DMS53 (cell line): ENCODE measurements at regions not wholly inside any gene's neighbourhood (a gene's known extent, or its start where the extent isn't known, plus 50 kb on each side); places are given as distances from the start of the nearest gene placed in this dataset.
"Not testable (repeated sequence)": the region's sequence is repeated elsewhere in the genome, so short reads cannot be mapped to it uniquely, and the experiment has no call there.

Experiments
- DNase-seq: peaks from one replicate; lab custom pipeline; 2025; lab: John Stamatoyannopoulos, UW

DNA sequence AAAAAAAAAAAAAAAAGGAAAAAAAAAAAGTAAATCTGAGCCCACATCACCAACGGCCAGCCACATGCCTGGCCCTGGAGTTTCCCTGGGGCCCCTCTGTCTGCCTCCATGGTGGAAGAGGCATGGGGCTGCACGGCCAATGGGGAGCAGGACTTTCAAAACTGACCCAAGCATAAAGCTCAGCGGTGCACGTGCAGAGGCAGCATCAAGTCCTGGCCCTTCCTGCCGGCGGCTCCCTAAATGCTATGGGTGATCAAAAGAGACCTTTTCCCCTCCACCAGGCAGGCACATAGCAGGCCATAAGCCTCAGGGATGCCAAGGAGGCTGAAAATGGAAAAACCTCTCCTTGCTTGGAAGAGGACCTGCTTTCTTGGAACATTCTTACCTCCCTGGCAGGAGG, 94.3 kb downstream of the OAT start:
- no peak for DNase-seq

DNA sequence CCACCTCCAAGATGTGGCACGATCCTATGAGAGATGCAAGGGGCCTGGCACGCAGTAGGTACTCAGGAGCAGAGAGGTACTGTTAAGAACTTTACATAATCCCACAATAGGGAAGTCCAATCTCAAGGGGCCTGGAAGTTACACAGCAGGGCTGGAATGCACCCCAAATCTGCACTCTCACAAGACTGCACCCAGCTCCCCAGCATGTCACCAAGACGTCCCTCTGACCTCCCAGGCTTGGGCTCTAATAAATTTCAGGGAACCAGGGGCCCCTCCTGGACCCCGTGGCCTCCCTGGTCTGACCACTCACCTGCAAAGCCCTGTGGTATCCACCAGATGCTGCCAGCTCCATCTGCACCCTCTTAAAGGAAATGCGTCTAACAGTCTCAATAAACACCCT, 94.9 kb downstream of the OAT start:
- no peak for DNase-seq

DNA sequence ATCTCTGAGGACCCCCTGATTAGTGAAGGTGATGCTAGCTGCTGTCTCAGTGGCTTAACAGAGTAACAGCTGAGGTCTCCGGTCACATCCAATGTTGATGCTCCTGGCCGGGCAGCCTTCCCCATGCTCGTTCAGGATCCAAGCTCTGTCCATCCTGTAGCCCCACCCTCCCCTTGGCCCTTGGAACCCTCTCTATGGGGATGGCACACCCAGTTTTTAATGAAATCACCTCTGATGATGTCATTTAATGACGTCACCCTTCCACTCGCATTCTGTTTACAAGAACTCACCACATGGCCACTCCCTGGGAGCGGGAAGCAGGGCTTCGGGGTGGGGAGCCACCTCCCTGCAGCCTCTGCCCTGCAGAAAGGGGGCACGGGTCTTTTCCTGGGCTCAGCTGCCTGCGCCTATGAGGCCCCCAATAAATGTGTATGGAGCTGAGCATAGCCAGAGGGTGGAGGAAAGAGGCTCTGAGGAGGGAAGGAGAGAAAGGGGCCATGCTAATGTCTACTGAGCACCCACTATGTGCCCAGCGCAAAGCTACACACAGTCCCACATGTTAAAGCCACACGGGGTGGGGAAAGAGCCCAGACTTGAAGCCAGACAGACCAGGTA, 95.5 kb downstream of the OAT start:
- peak; percentile 45 for DNase-seq

DNA sequence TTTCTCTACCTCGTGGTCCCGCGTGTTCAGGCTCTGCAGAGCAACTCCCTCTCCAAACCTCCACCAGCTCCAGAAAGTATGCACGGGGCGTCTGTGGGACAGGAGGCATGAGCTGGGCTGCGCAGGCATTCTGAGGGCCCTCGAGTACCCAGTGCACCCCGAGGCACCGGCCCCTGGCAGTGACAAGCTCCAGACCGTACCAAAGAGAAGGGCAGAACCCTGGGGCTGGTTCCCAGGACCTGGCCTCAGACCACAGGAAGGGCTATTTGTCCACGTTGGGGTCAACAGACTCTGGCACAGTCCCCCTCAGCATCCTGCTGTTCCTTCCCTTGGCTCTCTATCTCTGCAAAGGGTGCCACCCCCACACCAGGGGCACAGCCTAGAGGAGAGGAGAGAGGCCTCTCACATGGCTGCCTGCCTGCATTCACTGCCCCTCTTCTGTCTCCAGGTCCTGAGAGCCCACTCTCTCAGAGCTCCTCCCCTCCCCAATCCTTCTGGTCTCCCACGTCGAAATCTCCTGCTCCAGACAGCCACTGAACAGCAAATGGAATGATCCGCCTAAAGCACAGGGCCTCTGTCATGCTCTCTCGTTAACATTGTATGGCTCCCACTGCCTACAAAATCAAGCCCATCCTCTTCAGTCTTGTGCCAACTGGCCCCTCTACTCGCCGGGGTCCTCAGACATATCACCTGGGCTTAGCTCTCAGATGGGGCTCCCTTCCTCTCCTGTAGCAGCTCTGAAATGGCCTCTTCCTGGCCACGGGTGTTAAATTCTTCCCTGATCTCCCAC, 96.3 kb downstream of the OAT start:
- no peak for DNase-seq

DNA sequence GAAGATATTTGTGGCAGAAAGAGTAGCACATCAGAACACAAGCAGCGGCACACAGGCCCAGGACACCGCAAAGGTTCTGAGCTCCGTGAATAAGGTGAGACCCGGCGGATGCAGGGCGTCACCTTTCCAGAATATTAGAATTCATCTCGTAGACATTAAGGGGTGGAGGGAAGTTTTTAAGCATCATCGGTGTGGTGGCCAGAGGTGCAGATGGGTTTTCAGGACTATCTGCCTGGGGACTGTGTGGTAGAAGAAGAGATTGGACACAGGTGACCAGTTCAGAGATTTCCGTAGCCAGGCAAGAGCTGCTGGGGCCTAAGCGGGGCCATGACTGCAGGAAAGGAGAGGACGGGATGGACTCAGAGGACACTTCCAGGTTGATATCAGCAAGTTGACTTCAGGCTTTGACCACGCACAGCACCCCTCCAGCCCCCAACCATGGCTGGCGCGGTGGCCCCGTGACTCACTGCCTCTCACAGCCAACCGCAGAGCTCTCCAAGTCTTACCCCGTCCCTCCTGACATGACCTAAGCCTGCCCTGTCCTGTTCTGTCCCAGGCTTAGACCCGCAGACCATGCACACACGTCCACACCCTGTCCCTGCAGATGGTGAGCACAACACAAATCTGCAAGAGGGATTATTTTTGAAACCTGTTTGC, 97.2 kb downstream of the OAT start:
- no peak for DNase-seq

DNA sequence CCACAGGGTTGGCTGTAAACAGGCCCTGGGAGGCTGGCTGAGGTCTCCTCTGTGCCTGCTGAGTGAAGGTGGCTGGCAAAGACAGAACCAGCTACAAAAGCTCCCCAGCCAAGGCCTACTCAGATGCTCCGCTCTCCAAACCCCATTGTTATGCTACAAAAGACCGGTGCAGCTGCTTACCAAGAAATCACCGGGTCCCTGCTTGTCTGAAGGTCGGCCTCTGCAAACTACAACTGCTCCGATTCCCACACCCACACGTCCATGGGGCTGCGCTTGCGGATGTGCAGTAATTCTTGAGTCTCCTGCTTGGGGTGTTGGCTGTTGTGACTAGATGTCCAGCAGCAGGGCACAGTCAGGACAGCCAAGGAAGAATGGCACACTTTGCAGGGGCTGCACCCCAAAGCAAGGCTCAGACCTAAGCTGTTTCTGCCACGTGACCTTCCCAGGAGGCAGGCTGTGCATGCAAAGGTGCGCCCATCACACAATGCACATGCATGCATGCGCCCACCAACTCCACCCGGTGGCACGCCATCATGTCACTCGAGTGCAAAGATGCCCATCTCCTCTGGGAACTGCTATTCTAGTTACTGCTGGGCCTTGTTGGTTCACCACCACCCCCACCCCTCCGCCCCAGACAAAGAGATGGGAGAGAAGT, 97.8 kb downstream of the OAT start:
- DNase-seq: no peak

DNA sequence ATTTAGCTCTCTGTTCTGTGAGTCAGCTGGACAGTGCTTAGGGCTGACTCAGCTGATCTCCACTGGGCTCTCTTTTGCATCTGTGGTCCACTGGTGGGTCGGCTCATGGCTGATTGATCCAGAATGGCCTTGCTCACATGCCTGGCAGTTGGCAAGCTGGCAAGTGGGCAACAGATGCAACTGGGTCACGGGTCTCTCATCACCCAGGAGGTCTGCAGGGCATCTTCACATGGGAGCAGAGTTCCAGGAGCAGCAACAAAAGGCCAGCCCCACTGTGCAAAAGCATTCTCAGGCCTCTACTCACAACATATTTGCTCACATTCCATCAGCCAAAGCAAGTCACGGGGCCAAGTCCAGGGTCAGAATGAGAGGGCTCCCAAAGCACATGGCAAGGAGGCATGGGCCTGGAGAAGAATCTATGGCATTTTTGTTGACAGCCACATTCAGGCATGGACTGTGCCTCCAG, 98.8 kb downstream of the OAT start:
- DNase-seq: no peak

DNA sequence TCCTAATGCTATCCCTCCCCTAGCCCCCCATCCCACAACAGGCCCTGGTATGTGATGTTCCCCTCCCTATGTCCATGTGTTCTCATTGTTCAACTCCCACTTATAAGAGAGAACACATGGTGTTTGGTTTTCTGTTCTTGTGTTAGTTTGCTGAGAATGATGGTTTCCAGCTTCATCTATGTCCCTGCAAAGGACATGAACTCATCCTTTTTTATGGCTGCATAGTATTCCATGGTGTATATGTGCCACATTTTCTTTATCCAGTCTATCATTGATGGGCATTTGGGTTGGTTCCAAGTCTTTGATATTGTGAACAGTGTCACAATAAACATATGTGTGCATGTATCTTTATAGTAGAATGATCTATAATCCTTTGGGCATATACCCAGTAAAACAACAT, 99.2 kb downstream of the OAT start:
- DNase-seq: not testable (repeated sequence)

DNA sequence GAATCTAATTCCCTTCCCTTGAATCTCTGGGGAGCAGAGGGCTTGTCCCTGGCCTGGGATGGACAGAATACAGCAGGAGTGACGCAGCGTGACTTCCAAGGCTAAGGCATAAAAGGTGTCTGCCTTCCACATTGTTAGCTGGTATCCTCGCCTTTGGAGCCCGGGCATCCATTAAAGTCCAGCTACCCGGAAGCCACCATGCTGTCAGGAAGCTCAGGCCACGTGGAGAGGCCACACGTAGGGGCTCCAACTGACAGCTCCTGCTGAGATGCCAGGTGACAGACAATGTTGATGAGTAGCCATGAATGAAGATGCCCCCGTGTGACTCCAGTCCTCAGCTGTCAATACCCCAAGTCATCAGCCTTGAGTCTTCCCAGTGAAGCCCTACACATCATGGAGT, 99.9 kb downstream of the OAT start:
- DNase-seq: no peak

DNA sequence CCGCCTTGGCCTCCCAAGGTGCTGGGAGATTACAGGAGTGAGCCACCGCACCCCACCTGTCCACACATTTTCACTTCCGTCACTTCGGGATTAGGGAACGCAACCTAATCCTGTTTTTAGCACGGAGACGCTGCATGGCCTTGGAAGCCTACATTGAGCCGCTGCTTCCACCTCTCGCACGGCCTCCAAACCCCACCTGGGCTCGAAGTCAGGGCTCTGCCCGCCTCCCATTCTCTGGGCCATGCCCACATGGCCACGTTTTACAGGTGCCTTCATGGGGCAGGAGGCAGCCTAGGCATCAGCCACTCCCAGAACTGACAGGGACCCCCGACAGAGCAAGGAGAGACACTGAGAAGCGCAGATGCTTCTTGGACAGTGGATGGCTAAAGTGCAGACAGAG, 100.6 kb downstream of the OAT start:
- DNase-seq: no peak

DNA sequence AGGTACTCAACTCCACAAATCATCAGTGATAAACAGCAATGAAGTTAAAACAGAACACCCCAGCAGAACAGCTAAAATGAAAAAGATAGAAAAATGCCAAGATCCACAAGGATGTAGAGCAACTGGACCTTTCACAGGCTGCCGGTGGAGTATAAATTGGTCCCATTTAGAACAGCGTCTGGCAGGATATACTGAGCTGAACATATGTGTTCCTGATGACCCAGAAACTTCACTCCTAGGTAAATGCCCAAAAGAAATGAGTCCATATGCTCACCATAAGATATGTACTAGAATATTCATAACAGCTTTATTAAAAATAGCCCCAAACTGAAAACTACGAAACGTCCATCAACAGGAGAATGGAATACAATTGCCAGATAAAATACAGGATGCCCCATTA, 102.4 kb downstream of the OAT start:
- no peak for DNase-seq

DNA sequence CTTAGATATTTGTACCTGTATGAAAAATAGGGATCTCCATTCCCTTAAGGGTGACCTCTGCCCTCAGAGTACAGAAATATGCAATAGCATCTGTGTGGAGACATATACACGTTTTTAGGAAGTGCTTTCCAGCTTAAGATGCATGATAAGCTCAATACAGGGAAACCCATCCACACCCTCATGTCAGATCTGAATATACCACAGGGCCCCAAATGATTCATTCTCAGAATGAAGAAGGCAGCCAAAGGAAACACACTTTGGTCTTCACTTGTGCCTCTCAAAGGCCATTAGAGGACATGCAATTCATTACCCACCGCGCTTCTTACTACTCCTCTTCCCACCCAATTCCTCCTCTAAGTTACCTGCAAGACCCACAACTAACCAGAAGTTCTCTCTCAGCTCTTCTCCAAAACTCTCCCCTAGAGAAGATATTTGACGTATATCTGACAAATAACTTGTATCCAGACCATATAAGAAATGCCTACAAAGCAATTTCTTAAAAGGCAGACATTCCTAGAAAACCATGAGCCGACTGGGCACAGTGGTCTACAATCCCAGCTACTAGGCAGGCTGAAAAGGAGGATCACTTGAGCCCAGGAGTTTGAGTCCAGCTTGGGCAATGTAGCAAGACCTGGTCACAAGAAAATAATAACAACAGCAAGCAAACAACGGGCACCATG, 103.0 kb downstream of the OAT start:
- no peak for DNase-seq

DNA sequence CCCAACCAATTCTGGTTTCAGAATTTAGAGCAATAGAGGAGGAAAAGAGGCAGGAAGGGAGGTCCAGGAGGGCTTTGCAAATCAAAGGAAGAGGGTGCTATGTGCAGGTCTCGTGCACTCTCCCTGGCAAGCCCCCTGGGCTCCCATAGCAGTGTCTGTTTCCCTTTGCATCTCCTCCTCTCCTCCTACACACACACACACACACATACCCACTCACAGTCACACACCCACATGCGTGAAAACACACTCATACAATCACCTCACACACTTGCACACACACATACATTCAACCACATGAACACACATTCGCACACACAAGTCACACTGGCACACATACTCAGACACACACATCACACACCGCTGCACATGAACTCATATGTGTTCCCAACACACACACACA, 105.3 kb downstream of the OAT start:
- no peak for DNase-seq

DNA sequence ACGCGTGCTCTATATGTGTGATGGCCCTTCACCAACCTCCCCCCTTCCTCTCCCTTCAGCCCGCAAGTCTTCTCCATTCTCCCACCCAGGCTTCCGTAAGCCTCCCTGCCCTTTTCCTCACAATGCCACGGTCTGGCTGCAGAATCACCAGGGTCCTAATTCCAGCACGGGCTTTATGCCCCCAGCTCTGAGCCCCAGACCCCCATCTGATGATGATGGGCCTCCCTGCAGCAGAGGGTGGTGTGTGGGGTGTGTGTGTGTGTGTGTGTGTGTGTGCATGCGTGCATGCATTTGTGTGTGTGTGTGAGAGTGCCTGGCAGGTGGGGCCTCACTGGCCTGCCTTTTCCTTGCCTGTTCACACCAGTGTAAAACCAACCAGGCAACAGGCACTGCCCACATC, 109.9 kb downstream of the OAT start:
- no peak for DNase-seq

DNA sequence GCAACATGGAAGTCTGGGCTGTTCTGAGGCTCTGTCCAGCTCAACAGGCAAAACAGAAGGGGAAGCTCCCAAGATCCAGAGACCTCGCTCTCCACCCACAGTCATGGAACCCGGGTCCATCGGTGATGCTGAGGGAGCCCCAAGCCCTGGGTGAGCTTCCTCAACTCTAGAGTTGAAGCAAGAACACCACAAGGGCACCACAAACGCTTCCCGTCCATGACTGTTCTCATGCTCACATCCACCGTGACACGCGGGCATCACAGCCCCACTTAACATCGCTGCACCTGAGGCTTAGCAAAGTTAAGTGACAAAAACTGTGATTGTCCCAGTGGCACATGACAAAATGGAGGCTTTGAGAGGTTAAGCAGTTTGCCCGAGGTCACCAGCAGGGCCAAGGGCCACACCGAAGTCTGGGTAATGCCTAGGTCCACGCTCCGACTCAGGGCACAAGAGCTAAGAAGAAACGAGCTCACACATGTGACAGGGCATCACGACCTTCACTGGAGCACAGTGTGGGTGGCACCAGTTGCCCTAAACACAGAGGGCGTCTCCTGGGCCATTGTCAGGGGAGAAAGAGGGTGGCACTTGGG, 110.6 kb downstream of the OAT start:
- no peak for DNase-seq

DNA sequence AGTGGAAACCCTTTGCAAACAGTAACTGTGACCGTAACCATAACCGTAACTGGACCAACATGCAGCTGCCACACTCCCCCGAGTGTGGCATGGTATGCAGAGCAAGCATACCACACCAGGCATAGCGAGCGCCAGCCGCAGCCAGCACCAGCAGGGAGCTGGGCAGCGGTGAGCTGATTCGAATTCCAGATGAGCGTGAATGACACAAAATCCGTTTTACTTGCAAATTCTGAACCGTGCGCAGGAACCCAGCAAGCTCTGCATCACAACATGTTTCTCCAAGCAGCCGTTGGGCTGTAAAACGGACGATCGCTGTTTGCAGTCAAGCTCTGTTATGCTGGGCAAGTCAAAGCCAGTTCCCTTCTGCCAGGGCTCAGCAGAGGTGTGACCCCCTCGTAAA, 111.1 kb downstream of the OAT start:
- no peak for DNase-seq

DNA sequence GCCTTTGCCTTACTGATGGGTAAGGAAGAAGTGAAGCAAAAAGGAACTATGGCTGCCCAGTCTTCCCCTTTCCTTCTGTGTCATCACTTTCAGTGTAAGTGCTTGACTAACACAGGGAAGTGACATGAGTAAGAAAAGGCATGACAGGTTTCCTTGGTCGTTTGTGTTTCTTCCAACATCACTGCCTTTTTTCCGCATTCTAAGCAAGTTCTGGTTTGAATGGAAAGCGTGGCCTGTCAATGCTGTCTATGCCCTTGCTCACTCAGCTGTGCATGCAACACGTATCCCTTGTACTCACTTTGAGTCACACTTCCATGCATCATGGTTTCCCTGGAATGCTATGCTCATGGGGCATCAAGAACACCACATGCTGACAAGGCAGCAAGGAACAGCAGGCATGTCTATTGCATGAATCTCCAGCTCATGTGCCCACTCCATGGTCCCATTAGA, 111.8 kb downstream of the OAT start:
- no peak for DNase-seq

DNA sequence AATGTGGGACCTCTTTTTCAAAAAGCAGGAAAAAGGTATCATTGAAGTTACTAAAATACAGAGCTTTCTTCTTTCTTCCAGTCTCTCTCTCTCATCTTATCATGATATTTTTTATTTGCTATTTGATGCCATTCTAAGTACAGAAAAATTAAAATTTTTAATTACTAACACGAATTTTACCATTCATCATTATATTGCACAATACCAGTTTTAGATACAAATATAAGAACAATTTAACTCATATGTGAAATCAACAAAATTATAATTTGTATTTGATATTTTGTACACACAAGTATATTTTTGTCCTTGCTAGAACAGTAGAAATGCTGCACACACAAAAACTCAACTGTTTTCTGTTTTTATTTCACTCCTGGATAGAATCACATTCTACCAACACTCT, 112.2 kb downstream of the OAT start:
- no peak for DNase-seq

DNA sequence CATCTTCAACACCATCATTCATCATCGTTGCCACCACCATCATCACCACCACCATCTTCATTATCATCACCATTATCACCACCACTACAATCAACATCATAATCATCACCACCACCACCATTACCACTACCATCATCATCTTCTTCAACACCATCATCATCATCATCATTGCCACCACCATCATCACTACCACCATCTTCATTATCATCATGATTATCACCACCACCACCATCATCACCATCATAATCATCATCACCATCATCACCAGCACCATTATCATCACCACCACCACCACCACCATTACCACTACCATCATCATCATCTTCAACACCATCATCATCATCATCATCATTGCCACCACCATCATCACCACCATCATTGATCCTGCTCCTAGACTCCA, 112.7 kb downstream of the OAT start:
- no peak for DNase-seq

DNA sequence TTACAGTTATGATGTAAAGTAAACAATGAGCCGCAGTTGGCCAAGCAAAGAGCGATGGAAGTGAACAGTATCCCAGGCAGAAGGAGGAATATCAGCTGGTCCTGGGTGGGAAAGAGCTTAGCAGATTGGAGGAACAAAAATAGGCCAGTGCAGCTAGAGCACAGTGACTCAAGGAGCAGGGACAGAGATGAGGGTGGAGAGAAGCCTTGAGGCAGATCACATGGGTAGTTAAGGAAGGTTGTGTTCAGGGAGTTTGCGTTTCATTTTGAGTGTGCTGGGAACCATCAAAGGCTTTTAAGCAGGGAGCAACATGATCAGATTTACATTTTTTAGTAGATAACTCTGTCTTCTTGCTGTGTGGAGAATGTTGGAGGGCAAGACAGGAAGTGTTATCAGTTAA, 113.6 kb downstream of the OAT start:
- DNase-seq: peak; percentile 12

DNA sequence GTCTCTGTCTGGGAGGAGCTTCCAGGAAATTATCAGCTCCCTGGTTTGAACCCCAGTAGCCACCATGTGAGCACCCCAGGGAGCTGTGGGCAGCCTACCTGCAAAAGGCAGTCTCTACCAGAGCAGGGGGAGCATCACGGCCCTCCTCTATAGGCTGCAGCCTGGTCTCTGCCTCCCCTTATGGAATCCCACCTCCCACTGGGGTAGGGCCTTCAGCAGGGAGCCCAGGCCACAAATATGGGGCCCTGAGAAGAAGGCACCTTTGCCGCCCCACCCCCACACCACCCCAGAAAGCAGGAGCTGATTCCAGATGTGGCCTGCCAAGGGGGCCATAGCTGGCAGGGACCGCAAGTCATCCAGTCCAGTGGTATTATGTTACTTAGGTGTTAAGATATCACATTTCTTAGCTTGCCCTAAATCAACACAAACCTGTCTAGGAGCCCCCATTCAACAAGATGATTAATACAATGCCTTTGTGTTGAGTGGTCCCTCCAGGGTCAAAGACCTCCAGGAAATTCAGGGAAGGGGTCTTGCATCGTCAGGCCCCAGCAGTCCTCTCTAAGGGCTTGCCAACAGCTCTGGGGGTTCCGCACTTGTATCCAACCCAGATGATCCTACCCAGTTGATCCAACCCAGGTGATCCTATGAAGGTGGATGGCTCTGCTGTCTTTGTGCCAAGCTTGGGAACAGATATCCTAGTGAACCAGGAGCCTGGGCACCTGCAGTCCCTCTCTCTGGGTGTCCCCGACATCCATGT, 114.9 kb downstream of the OAT start:
- no peak for DNase-seq
